GM10266 (cell line): ENCODE measurements at regions not wholly inside any gene's neighbourhood (a gene's known extent, or its start where the extent isn't known, plus 50 kb on each side); places are given as distances from the start of the nearest gene placed in this dataset.

ENCODE experiments used
- DNase-seq: peaks from one replicate; pipeline ENCODE4 v3.0.0; 2012; ENCODE audit errors: extremely low spot score
- TF ChIP-seq, protein P1 (sequence below): IDR thresholded peaks from 2 replicates; pipeline ENCODE4 v1.5.1; 2012; ENCODE audit warnings: mild to moderate bottlenecking, low read depth; ENCODE audit not compliant: control insufficient read depth, insufficient read depth; ENCODE audit errors: missing control alignments

DNA sequence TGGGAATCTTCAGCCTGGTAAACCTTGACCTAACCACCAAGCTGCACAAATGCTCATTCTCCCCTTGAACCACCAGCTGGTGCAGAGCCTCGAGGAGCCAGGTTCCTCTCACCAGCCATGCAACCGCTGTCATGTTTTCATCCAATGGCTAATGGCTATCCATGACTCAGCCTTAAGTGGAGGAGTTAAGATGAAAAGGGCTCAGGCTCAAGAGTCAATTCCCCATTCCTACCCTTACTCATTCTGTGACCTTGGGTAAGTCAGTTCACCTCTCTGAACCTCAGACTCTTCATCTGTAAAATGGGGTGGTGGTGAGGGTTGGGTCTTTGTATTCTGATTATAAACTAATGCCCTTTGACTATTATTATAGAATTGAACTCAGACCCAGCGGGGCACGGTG, 515.6 kb downstream of the SHQ1 start:
- TF ChIP-seq, protein P1, sequence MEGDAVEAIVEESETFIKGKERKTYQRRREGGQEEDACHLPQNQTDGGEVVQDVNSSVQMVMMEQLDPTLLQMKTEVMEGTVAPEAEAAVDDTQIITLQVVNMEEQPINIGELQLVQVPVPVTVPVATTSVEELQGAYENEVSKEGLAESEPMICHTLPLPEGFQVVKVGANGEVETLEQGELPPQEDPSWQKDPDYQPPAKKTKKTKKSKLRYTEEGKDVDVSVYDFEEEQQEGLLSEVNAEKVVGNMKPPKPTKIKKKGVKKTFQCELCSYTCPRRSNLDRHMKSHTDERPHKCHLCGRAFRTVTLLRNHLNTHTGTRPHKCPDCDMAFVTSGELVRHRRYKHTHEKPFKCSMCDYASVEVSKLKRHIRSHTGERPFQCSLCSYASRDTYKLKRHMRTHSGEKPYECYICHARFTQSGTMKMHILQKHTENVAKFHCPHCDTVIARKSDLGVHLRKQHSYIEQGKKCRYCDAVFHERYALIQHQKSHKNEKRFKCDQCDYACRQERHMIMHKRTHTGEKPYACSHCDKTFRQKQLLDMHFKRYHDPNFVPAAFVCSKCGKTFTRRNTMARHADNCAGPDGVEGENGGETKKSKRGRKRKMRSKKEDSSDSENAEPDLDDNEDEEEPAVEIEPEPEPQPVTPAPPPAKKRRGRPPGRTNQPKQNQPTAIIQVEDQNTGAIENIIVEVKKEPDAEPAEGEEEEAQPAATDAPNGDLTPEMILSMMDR, result no peak
- no peak for DNase-seq

DNA sequence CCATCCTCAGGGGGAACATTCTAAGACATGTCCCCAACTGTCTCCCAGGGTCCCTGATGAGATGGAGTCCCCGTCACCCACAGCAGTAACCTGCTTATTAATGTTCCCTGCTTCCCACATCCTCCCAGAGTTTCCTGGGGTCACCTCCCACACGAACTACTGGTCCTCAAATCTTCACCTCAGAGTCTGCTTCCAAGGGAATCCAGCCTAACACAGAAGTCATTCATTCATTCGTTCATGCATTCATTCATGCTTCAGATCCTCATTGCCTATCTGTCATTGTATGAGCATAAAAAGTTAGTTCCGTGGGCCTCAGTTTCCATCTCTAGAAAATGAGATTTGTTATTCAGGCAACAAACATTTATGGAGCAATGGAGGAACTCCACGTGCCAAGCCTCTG, 516.2 kb downstream of the SHQ1 start:
- DNase-seq, result no peak
- TF ChIP-seq, protein P1, result no peak

DNA sequence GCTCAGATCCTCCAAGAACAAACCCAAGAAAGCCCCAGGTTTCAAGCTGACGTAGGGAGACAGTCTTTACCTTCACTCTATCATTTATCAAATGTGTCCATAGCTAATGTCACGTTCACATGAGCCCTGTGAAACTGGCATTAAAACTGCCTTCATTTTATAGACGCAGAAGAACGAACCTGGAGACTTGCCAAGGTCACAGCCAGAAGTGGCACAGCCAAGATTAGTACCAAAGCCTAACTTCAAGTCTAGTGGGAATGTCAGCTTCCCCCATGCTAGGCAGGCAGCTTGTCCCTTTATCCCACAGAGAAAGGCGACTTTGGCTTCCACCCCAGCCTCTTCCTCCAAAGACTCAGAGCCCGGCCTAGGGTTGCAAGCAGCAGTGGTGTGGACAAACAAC, 517.2 kb downstream of the SHQ1 start:
- TF ChIP-seq, protein P1, result no peak

DNA sequence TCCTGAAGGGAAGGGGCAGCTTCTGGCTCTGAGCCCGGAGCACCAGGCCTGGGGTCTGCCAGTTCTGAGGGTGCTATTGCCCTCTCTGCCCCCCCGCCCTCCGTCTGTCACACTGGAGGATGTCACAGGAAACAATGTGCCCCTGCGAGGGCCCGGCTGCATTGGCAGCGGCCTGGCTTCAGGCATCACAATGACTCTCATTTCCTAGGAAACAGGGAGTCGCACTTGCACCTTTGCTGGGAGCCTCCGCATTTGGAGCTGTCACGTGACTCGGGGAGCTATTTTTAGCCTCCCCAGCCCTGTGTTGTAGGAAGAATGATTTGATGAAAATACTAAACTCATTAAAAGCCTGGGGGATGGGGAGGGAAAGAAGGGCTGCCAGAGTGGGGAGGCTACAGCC, 518.9 kb downstream of the SHQ1 start:
- DNase-seq, result no peak

More for the DNA sequence above, 517.2 kb downstream of the SHQ1 start:
- DNase-seq, result no peak

DNA sequence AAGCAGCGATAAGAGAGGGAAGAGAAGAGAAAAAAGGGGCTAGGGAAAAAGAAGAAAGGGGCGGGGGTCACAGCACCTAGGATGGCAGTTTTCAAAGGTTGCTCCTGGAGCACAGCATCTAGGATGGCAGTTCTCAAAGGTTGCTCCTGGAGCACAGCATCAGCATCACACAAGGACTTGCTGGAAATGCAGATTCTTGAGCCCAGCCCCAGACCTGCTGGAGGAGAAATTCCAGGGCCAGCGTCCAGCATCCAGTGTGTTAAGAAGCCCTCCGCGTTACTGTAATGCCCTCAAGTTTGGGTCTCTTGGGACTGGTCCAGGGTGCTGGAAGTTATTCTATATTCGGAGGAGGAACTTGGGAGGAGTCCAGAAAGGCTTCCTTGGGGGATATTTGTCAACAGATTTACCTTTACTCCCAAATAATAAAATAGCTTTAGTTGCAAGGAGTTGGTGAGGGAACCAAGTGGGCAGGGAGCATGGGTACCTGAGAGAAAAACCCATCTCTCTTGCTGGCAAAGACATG, 519.4 kb downstream of the SHQ1 start:
- TF ChIP-seq, protein P1, result no peak
- no peak for DNase-seq

More for the DNA sequence above, 518.9 kb downstream of the SHQ1 start:
- TF ChIP-seq, protein P1, result no peak

DNA sequence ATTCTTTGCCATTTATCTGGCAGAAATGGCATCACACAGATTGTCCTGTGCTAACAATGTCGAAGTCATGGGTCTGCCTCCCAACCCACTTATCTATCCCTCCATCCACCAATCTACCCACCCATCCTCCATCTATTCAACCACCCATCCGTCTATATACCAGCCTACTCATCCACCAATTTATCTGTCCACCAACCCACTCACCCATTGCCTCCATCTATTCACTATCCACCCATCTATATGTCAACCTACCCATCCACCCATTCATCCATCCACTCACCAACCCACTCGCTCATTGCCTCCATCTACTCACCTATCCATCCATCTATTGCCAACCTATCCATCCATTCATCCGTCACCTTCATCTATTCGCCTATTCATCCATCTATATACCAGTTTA, 521.2 kb downstream of the SHQ1 start:
- TF ChIP-seq, protein P1, result no peak
- no peak for DNase-seq

DNA sequence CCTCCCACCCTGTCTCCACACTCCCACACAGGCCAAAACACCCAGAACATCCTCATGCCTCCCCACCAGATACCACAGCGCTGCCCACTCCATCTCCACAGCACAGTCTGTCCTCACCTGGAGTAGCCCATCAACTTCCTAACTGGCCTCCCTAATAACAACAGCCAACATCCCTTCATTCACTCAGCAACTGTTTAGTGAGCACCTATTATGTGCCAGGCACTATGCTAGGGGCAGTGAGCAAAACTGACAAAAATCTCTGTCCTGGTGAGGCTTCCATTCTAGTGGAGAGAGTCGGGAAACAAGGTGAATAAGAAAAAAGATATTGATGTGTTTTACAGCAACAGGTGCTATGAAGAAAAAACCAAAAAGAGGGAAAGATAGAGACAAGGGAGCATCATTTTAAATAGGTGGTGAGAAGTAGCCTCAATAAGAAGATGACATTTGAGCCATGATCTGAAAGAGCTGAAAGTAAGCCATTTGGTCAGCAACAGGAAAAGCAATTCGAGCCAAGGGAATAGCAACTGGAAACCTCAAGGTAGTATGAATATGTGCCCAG, 523.9 kb downstream of the SHQ1 start:
- DNase-seq, result no peak
- TF ChIP-seq, protein P1, result no peak
